ENCODE measurements at regions not wholly inside any gene's neighbourhood (a gene's known extent, or its start where the extent isn't known, plus 50 kb on each side); places are given as distances from the start of the nearest gene placed in this dataset.

DNA sequence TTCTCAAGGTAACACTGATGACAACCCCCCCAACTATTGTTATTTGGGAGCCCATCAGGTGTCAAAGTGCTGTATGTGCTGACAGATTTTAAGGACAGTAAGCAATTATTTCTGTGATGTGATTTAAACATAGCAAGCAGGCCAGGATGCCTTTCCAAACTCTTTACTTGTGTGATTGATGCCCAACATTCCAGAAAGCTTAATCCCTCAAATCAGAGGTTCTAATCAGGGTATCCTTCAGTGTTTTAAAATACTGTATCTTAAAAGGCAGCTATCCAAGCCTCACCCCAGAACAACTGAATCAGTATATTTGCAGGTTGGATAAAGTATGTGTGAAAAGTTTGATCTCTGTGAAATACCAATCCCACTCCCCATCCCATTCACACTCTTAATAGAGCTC lies 119.7 kb downstream of the GASK1B start:
- no peak for TF ChIP-seq JUND (IDR thresholded peaks at IDR 0.05)
- TF ChIP-seq, protein P1, sequence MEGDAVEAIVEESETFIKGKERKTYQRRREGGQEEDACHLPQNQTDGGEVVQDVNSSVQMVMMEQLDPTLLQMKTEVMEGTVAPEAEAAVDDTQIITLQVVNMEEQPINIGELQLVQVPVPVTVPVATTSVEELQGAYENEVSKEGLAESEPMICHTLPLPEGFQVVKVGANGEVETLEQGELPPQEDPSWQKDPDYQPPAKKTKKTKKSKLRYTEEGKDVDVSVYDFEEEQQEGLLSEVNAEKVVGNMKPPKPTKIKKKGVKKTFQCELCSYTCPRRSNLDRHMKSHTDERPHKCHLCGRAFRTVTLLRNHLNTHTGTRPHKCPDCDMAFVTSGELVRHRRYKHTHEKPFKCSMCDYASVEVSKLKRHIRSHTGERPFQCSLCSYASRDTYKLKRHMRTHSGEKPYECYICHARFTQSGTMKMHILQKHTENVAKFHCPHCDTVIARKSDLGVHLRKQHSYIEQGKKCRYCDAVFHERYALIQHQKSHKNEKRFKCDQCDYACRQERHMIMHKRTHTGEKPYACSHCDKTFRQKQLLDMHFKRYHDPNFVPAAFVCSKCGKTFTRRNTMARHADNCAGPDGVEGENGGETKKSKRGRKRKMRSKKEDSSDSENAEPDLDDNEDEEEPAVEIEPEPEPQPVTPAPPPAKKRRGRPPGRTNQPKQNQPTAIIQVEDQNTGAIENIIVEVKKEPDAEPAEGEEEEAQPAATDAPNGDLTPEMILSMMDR (IDR thresholded peaks at IDR 0.05; ENCODE audit: low read depth, low read length, missing input control), result no peak
- no peak for TF ChIP-seq ATF3 (IDR thresholded peaks at IDR 0.05)
- no peak for TF ChIP-seq RXRA (IDR thresholded peaks at IDR 0.05)
- no peak for TF ChIP-seq EGR1 (IDR thresholded peaks at IDR 0.05; ENCODE audit: low read depth in 2 of 2)
- TF ChIP-seq REST (IDR thresholded peaks at IDR 0.05), result no peak
